GM12892 (cell line): ENCODE measurements at regions not wholly inside any gene's neighbourhood (a gene's known extent, or its start where the extent isn't known, plus 50 kb on each side); places are given as distances from the start of the nearest gene placed in this dataset.

Experiments
- POLR2A ChIP-seq: IDR thresholded peaks from 2 replicates; pipeline ENCODE4 v1.6.1; 2011; ENCODE audit warnings: low read depth, low read length, control low read depth
- POLR2AphosphoS5 ChIP-seq: IDR thresholded peaks from 2 replicates; pipeline ENCODE4 v1.6.1; 2011; ENCODE audit warnings: low read depth, low read length, control low read depth
- TAF1 ChIP-seq: IDR thresholded peaks from 2 replicates; pipeline ENCODE4 v1.6.1; 2011; ENCODE audit warnings: low read depth, mild to moderate bottlenecking, control low read depth, low read length, borderline replicate concordance

DNA sequence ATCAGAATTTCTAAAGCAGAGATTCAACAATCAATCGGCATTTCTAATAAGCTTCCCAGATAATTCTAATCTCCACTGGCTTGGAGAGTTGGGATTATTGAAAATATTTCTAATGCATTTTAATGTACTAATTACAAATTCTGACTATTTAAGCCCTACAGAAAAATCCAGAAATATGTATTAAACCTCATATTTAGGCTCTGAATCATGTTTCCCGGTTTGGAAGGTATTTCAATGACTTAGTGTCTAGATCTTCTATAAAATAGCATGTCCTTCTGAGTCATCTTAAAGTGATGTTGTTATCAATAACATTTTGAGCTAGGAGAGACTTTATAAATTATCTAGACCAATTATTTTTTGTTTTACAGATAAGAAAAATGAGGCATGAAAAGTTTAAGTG is 258.8 kb upstream of the NRXN1 start:
- TF ChIP-seq POLR2A (no peak), POLR2AphosphoS5 (no peak), TAF1 (no peak)
